ENCODE measurements at regions not wholly inside any gene's neighbourhood (a gene's known extent, or its start where the extent isn't known, plus 50 kb on each side); places are given as distances from the start of the nearest gene placed in this dataset.

DNA sequence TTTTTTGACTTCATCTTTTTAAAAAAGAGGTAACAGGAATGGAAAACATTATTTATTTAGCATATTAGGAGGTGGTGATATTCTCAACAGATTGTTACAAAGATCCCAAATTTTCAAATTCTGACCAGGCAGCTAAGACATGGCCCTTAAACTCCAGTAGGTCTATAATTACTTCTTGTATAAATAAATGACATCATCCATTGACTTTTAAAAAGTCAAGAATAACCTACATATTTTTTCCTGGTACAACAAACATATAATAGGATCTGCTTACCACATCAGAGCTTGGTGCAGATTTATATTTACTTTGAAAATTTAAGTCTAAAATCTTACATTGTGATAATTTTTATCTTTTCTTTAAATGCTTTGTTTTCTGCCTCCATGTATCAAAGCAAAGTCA, 92.2 kb upstream of the TRPM3 start:
- Mint-ChIP-seq H3K27me3 (ENCODE audit: unreplicated experiment) (no peaks in the 10 kb centered on the region), H3K36me3 (ENCODE audit: unreplicated experiment) (no peaks in the 10 kb centered on the region), H3K4me3 (ENCODE audit: unreplicated experiment) (no peak overlapping the region), H3K9me3 (ENCODE audit: unreplicated experiment) (peaks cover 21% of the 10 kb centered on the region), H3K27ac (ENCODE audit: unreplicated experiment) (no peak overlapping the region), H3K4me1 (ENCODE audit: unreplicated experiment) (no peaks in the 10 kb centered on the region)
- TF ChIP-seq, protein P1, sequence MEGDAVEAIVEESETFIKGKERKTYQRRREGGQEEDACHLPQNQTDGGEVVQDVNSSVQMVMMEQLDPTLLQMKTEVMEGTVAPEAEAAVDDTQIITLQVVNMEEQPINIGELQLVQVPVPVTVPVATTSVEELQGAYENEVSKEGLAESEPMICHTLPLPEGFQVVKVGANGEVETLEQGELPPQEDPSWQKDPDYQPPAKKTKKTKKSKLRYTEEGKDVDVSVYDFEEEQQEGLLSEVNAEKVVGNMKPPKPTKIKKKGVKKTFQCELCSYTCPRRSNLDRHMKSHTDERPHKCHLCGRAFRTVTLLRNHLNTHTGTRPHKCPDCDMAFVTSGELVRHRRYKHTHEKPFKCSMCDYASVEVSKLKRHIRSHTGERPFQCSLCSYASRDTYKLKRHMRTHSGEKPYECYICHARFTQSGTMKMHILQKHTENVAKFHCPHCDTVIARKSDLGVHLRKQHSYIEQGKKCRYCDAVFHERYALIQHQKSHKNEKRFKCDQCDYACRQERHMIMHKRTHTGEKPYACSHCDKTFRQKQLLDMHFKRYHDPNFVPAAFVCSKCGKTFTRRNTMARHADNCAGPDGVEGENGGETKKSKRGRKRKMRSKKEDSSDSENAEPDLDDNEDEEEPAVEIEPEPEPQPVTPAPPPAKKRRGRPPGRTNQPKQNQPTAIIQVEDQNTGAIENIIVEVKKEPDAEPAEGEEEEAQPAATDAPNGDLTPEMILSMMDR (IDR thresholded peaks at IDR 0.05): no peak
- no peak for DNase-seq (ENCODE audit: extremely low spot score, unreplicated experiment)

- H3K36me3 Mint-ChIP-seq (ENCODE audit: unreplicated experiment): no peaks in the 10 kb centered on the region
- H3K9me3 Mint-ChIP-seq (ENCODE audit: unreplicated experiment): peaks cover 21% of the 10 kb centered on the region
- no peaks in the 10 kb centered on the region for H3K4me1 Mint-ChIP-seq (ENCODE audit: unreplicated experiment)
- TF ChIP-seq, protein P1 (IDR thresholded peaks at IDR 0.05): no peak
- DNase-seq (ENCODE audit: extremely low spot score, unreplicated experiment): no peak
- H3K4me3 Mint-ChIP-seq (ENCODE audit: unreplicated experiment): no peak overlapping the region
- no peaks in the 10 kb centered on the region for H3K27me3 Mint-ChIP-seq (ENCODE audit: unreplicated experiment)
- H3K27ac Mint-ChIP-seq (ENCODE audit: unreplicated experiment): no peak overlapping the region
Measured at GRCh38 chr9:71210326-71210725, 88.9 kb upstream of the TRPM3 start.

- Mint-ChIP-seq H3K4me3 (ENCODE audit: unreplicated experiment) (no peak overlapping the region), H3K27me3 (ENCODE audit: unreplicated experiment) (no peaks in the 10 kb centered on the region), H3K36me3 (ENCODE audit: unreplicated experiment) (no peaks in the 10 kb centered on the region), H3K4me1 (ENCODE audit: unreplicated experiment) (no peaks in the 10 kb centered on the region), H3K9me3 (ENCODE audit: unreplicated experiment) (peaks cover 20% of the 10 kb centered on the region), H3K27ac (ENCODE audit: unreplicated experiment) (no peak overlapping the region)
- TF ChIP-seq, protein P1 (IDR thresholded peaks at IDR 0.05): no peak
- no peak for DNase-seq (ENCODE audit: extremely low spot score, unreplicated experiment)
Measured at GRCh38 chr9:71209890-71210289, 88.5 kb upstream of the TRPM3 start.

DNA sequence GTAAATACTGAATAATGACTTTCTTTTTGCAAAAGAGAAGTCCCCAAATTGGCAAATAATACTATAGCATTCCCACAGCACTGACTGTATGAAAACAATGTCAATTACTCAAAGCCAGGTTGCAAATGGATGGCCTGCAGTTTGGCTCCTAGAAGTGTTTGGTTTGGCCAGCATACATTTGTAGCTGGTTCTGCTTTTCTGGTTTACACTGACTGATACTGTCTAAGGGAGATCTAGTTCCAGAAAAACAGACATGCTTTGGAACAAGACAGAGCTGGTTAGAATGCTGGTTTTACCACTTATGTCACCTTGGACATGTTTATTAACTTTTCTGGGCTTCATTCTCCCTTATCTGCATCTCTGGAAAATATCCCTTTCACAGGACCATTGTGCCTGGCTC, 81.5 kb upstream of the TRPM3 start:
- Mint-ChIP-seq H3K27me3 (ENCODE audit: unreplicated experiment) (no peaks in the 10 kb centered on the region), H3K27ac (ENCODE audit: unreplicated experiment) (no peak overlapping the region), H3K36me3 (ENCODE audit: unreplicated experiment) (no peaks in the 10 kb centered on the region), H3K4me3 (ENCODE audit: unreplicated experiment) (no peak overlapping the region), H3K4me1 (ENCODE audit: unreplicated experiment) (no peaks in the 10 kb centered on the region), H3K9me3 (ENCODE audit: unreplicated experiment) (no peaks in the 10 kb centered on the region)
- no peak for DNase-seq (ENCODE audit: extremely low spot score, unreplicated experiment)
- TF ChIP-seq, protein P1 (IDR thresholded peaks at IDR 0.05): no peak

- Mint-ChIP-seq H3K27ac (ENCODE audit: unreplicated experiment) (no peak overlapping the region), H3K36me3 (ENCODE audit: unreplicated experiment) (no peaks in the 10 kb centered on the region), H3K4me1 (ENCODE audit: unreplicated experiment) (no peaks in the 10 kb centered on the region), H3K27me3 (ENCODE audit: unreplicated experiment) (peaks cover 8% of the 10 kb centered on the region), H3K4me3 (ENCODE audit: unreplicated experiment) (no peak overlapping the region), H3K9me3 (ENCODE audit: unreplicated experiment) (no peaks in the 10 kb centered on the region)
- TF ChIP-seq, protein P1 (IDR thresholded peaks at IDR 0.05): no peak
- DNase-seq (ENCODE audit: extremely low spot score, unreplicated experiment): no peak
Measured at GRCh38 chr9:71191708-71192107, 70.3 kb upstream of the TRPM3 start.

Measured in osteocyte (in vitro differentiated cells).